NCI-H2081 (cell line): ENCODE measurements at regions not wholly inside any gene's neighbourhood (a gene's known extent, or its start where the extent isn't known, plus 50 kb on each side); places are given as distances from the start of the nearest gene placed in this dataset.
A peak's percentile ranks its signal among the peaks of the same experiment; 100 is the strongest.
"Not testable (repeated sequence)": the region's sequence is repeated elsewhere in the genome, so short reads cannot be mapped to it uniquely, and the experiment has no call there.

ENCODE experiments used
- DNase-seq, 2 experiments: peaks; one replicate each; lab custom pipeline; 2025; lab: John Stamatoyannopoulos, UW

- no peak for DNase-seq
These were observed 732.9 kb upstream of the VRK2 start for GRCh38 chr2:57313678-57314077.

GRCh38 chr2:57314682-57315081 lies 731.9 kb upstream of the VRK2 start:
- DNase-seq: peak; percentile 24 to 74

GRCh38 chr2:57330447-57330846 lies 716.2 kb upstream of the VRK2 start:
- DNase-seq: no peak

GRCh38 chr2:57333221-57333620 lies 713.4 kb upstream of the VRK2 start:
- DNase-seq: no peak

- DNase-seq: no peak
These were observed 703.1 kb upstream of the VRK2 start for GRCh38 chr2:57343391-57344006.

GRCh38 chr2:57368190-57368589 lies 678.4 kb upstream of the VRK2 start:
- no peak for DNase-seq

- no peak for DNase-seq
These were observed 675.6 kb upstream of the VRK2 start for GRCh38 chr2:57370882-57371585.

- DNase-seq: no peak
These were observed 674.2 kb upstream of the VRK2 start for GRCh38 chr2:57372237-57372984.

GRCh38 chr2:57373530-57373929 lies 673.1 kb upstream of the VRK2 start:
- DNase-seq: no peak

GRCh38 chr2:57376985-57377384 lies 669.6 kb upstream of the VRK2 start:
- DNase-seq: no peak

GRCh38 chr2:57386305-57386704 lies 660.3 kb upstream of the VRK2 start:
- DNase-seq: no peak

GRCh38 chr2:57396355-57397098 lies 650.1 kb upstream of the VRK2 start:
- no peak for DNase-seq

GRCh38 chr2:57397550-57398360 lies 648.9 kb upstream of the VRK2 start:
- no peak for DNase-seq

- no peak for DNase-seq
These were observed 647.5 kb upstream of the VRK2 start for GRCh38 chr2:57399057-57399456.

GRCh38 chr2:57402096-57402495 lies 644.5 kb upstream of the VRK2 start:
- no peak for DNase-seq

- no peak for DNase-seq
These were observed 643.9 kb upstream of the VRK2 start for GRCh38 chr2:57402755-57403154.

- no peak for DNase-seq
These were observed 638.8 kb upstream of the VRK2 start for GRCh38 chr2:57407772-57408201.

- no peak for DNase-seq
These were observed 638.0 kb upstream of the VRK2 start for GRCh38 chr2:57408587-57408986.

GRCh38 chr2:57417007-57417406 lies 629.6 kb upstream of the VRK2 start:
- DNase-seq: no peak

- DNase-seq: not testable (repeated sequence)
These were observed 627.7 kb upstream of the VRK2 start for GRCh38 chr2:57418859-57419346.

GRCh38 chr2:57429831-57430230 lies 616.8 kb upstream of the VRK2 start:
- DNase-seq: no peak
